ENCODE measurements at regions not wholly inside any gene's neighbourhood (a gene's known extent, or its start where the extent isn't known, plus 50 kb on each side); places are given as distances from the start of the nearest gene placed in this dataset.

GRCh38 chr13:40232311-40233040 is 434.0 kb downstream of the FOXO1 start:
- DNase-seq, result no peak

- no peak for DNase-seq
These were observed 432.7 kb downstream of the FOXO1 start for GRCh38 chr13:40233731-40234195.

- DNase-seq, result no peak
These were observed 431.2 kb downstream of the FOXO1 start for GRCh38 chr13:40235160-40235796.

GRCh38 chr13:40236566-40237168 is 429.8 kb downstream of the FOXO1 start:
- no peak for DNase-seq

- DNase-seq, result no peak
These were observed 427.7 kb downstream of the FOXO1 start for GRCh38 chr13:40238761-40239160.

GRCh38 chr13:40240293-40240692 is 426.1 kb downstream of the FOXO1 start:
- DNase-seq, result no peak

- DNase-seq, result no peak
These were observed 425.2 kb downstream of the FOXO1 start for GRCh38 chr13:40241125-40241798.

GRCh38 chr13:40243047-40243446 is 423.4 kb downstream of the FOXO1 start:
- no peak for DNase-seq

GRCh38 chr13:40243982-40244381 is 422.5 kb downstream of the FOXO1 start:
- DNase-seq, result no peak

GRCh38 chr13:40245567-40245966 is 420.9 kb downstream of the FOXO1 start:
- DNase-seq, result no peak

- DNase-seq, result no peak
These were observed 418.6 kb downstream of the FOXO1 start for GRCh38 chr13:40247845-40248244.

GRCh38 chr13:40251343-40252032 is 415.0 kb downstream of the FOXO1 start:
- no peak for DNase-seq

- DNase-seq, result no peak
These were observed 414.2 kb downstream of the FOXO1 start for GRCh38 chr13:40252241-40252640.

GRCh38 chr13:40252676-40253075 is 413.8 kb downstream of the FOXO1 start:
- DNase-seq, result no peak

- no peak for DNase-seq
These were observed 412.0 kb downstream of the FOXO1 start for GRCh38 chr13:40254394-40254793.

- no peak for DNase-seq
These were observed 410.9 kb downstream of the FOXO1 start for GRCh38 chr13:40255551-40255950.

- DNase-seq, result no peak
These were observed 406.5 kb downstream of the FOXO1 start for GRCh38 chr13:40259899-40260298.

GRCh38 chr13:40261336-40261735 is 405.1 kb downstream of the FOXO1 start:
- DNase-seq, result no peak

- no peak for DNase-seq
These were observed 404.5 kb downstream of the FOXO1 start for GRCh38 chr13:40261947-40262346.

GRCh38 chr13:40269086-40269485 is 397.4 kb downstream of the FOXO1 start:
- no peak for DNase-seq

GRCh38 chr13:40270726-40271125 is 395.7 kb downstream of the FOXO1 start:
- no peak for DNase-seq

GRCh38 chr13:40271271-40271885 is 395.1 kb downstream of the FOXO1 start:
- DNase-seq, result no peak

All from activated gamma-delta T cell (primary cell).